Neural cell (in vitro differentiated cells): ENCODE measurements at regions not wholly inside any gene's neighbourhood (a gene's known extent, or its start where the extent isn't known, plus 50 kb on each side); places are given as distances from the start of the nearest gene placed in this dataset.

Experiments used
- H2AFZ ChIP-seq: fragments of 200-600, 300-800 bp; sonication (generic), shearing (Covaris generic); 2 replicates; pipeline ENCODE4 v1.6.0; 2014; ENCODE audit warnings: low read depth, mild to moderate bottlenecking, antibody characterized with exemption, low read length, moderate library complexity
- H3F3A ChIP-seq: fragments of 200-600 bp; shearing (Covaris generic); 2 replicates; pipeline ENCODE4 v1.6.1; 2016; ENCODE audit warnings: mild to moderate bottlenecking, moderate library complexity, mixed read lengths, antibody characterized with exemption, low read length; ENCODE audit not compliant: insufficient read depth, poor library complexity, severe bottlenecking
- H3K27ac ChIP-seq: fragments of 200-600, 300-800 bp; sonication (generic), shearing (Covaris generic); 2 replicates; pipeline ENCODE4 v1.5.1; 2014; ENCODE audit warnings: mild to moderate bottlenecking, low read length, moderate library complexity
- H3K27me3 ChIP-seq: fragments of 300-800, 200-600 bp; sonication (generic), shearing (Covaris generic); 2 replicates; pipeline ENCODE4 v1.6.0; 2014; ENCODE audit warnings: mild to moderate bottlenecking, low read depth, low read length, moderate library complexity; ENCODE audit not compliant: insufficient read depth
- H3K36me3 ChIP-seq: fragments of 300-800, 200-600 bp; sonication (generic), shearing (Covaris generic); 2 replicates; pipeline ENCODE4 v1.5.1; 2014; ENCODE audit warnings: mild to moderate bottlenecking, antibody characterized with exemption, low read length, moderate library complexity; ENCODE audit not compliant: insufficient read depth
- H3K4me2 ChIP-seq: fragments of 300-800, 200-600 bp; sonication (generic), shearing (Covaris generic); 2 replicates; pipeline ENCODE4 v1.6.0; 2014; ENCODE audit warnings: mild to moderate bottlenecking, low read length
- H3K4me3 ChIP-seq: fragments of 300-800, 200-600 bp; sonication (generic), shearing (Covaris generic); 2 replicates; pipeline ENCODE4 v1.5.1; 2014; ENCODE audit warnings: mild to moderate bottlenecking, low read length, moderate library complexity
- H3K79me2 ChIP-seq: fragments of 200-600 bp; shearing (Covaris generic); replicated peaks from 2 replicates; pipeline ENCODE4 v1.6.0; 2014; ENCODE audit warnings: mild to moderate bottlenecking, low read length, moderate library complexity; ENCODE audit not compliant: insufficient read depth
- H3K9ac ChIP-seq: fragments of 300-800, 200-600 bp; sonication (generic), shearing (Covaris generic); 2 replicates; pipeline ENCODE4 v1.6.1; 2016; ENCODE audit warnings: mild to moderate bottlenecking, low read length, mixed read lengths
- H3K9me2 ChIP-seq: fragments of 200-600 bp; shearing (Covaris generic); 2 replicates; pipeline ENCODE4 v1.6.1; 2016; ENCODE audit warnings: mild to moderate bottlenecking, low read length, mixed read lengths; ENCODE audit not compliant: insufficient read depth
- H3K9me3 ChIP-seq: fragments of 200-600, 300-800 bp; sonication (generic), shearing (Covaris generic); 2 replicates; pipeline ENCODE4 v1.6.1; 2016; ENCODE audit warnings: mild to moderate bottlenecking, mixed run types, low read length, moderate library complexity, mixed read lengths
- H4K20me1 ChIP-seq: fragments of 200-600 bp; shearing (Covaris generic); 2 replicates; pipeline ENCODE4 v1.6.1; 2016; ENCODE audit warnings: mild to moderate bottlenecking, mixed run types; ENCODE audit not compliant: insufficient read depth
- EP300 ChIP-seq: fragments of 450-650 bp; conservative IDR thresholded peaks from 2 replicates; pipeline ENCODE4 v1.6.1; 2014; ENCODE audit warnings: antibody characterized with exemption, mild to moderate bottlenecking, moderate library complexity; ENCODE audit not compliant: poor library complexity, severe bottlenecking
- EZH2 ChIP-seq: fragments of 200-600, 300-800 bp; shearing (Covaris generic), sonication (generic); IDR thresholded peaks from 2 replicates; pipeline ENCODE4 v1.6.1; 2014; ENCODE audit warnings: antibody characterized with exemption, low read length, borderline replicate concordance, mild to moderate bottlenecking; ENCODE audit not compliant: insufficient read depth, poor library complexity, severe bottlenecking
- MXI1 ChIP-seq: fragments of 450-650 bp; conservative IDR thresholded peaks from 2 replicates; pipeline ENCODE4 v1.6.1; 2014; ENCODE audit warnings: antibody characterized with exemption, mild to moderate bottlenecking; ENCODE audit not compliant: poor library complexity, severe bottlenecking
- POLR2AphosphoS5 ChIP-seq: IDR thresholded peaks from 2 replicates; pipeline ENCODE4 v1.6.1; 2012

DNA sequence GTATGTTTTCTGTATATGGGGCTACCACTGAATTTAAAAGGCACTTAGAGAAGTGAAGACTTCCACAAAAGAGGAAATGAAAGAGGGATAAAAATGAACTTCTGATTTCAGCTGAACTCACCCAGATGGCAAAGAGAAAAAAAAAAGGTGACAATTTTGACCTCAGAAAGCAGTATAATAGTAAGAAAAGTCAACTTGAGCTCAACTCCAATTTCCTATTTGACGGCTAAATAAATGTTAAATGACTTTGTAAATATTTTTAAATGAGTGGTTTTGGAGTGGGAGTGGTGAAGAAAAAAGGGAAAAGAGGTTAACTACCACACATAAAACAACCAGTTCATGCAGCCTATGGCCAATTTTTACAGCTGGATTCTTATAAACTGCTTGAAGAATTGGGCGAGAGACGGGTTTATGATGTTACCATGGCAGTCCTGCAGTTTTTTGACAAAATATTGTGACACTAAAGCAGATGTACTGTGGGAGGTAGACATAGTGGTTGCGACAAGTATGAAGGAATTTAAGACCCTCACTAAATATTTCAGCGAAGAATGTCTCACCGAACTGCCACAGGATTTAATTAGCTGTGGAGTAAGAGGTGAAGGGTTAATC, 49.8 kb upstream of the ADTRP start:
- H3K4me2 ChIP-seq: no peak overlapping the region

More for the DNA sequence above, 49.8 kb upstream of the ADTRP start:
- no peaks in the 10 kb centered on the region for H3K79me2 ChIP-seq
- peak overlapping the region; percentile 11 for H3K4me3 ChIP-seq
- H3K9me2 ChIP-seq: no peaks in the 10 kb centered on the region
- H3K9me3 ChIP-seq: no peaks in the 10 kb centered on the region
- H2AFZ ChIP-seq: no peak overlapping the region
- H3K36me3 ChIP-seq: no peaks in the 10 kb centered on the region
- H3F3A ChIP-seq: no peaks in the 10 kb centered on the region
- TF ChIP-seq EZH2 (no peak), POLR2AphosphoS5 (peak; percentile 36), MXI1 (no peak), EP300 (peak; percentile 58)
- no peaks in the 10 kb centered on the region for H4K20me1 ChIP-seq
- H3K27ac ChIP-seq: no peak overlapping the region
- no peak overlapping the region for H3K9ac ChIP-seq
- no peaks in the 10 kb centered on the region for H3K27me3 ChIP-seq
